HG02885 (cell line): ENCODE measurements at regions not wholly inside any gene's neighbourhood (a gene's known extent, or its start where the extent isn't known, plus 50 kb on each side); places are given as distances from the start of the nearest gene placed in this dataset.

ENCODE experiments used
- ATAC-seq: cut with Tn5 transposase; IDR thresholded peaks from one replicate; pipeline ENCODE4 v1.9.1; 2021; ENCODE audit warnings: mild to moderate bottlenecking; ENCODE audit not compliant: unreplicated experiment, poor library complexity

DNA sequence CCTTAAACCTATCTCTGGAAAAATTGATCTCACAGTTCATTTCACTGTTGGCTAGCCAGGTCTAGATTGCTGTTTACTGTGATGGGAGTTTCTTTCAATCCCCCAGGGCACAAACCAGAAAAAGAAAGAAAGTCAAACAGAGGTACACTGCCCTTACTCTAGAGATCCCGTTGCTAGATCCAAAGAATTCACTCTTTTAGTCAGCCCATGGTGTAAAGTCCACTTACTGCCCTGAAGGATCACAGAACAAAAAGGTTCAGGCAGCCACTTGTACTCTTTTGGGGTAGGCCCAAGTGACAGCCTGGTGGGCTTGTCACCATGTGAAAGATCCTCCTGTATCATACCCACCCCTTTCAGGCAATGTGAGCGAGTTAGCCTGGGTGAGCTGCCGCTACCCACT, 162.6 kb upstream of the CCDC179 start:
- ATAC-seq, result no peak

DNA sequence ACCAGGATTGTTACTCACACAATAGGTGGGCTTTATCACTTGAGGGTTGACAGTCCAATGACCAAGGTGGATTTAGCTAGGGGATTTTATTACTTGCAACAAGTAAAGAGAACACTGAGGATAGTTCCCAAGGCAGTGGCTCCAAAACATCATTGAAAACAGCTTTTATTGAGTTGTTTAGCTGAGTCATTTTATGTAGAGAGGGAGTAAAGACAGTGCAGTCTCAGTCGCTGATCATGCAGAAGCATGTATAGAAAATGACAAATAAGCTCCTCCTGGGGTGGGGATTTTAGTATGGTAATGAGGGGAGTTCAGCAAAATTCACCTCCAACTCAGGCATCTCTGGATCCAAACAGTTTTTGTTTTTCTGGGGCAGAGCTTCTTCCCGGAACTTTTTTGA, 163.0 kb upstream of the CCDC179 start:
- ATAC-seq, result no peak

- ATAC-seq, result no peak
Observed at GRCh38 chr11:23041001-23041503, 180.8 kb upstream of the CCDC179 start.

GRCh38 chr11:23058656-23059055, 198.4 kb upstream of the CCDC179 start:
- ATAC-seq, result no peak

GRCh38 chr11:23063276-23063675, 203.0 kb upstream of the CCDC179 start:
- ATAC-seq, result no peak

GRCh38 chr11:23078289-23078971, 218.2 kb upstream of the CCDC179 start:
- ATAC-seq, result peak; percentile 67

DNA sequence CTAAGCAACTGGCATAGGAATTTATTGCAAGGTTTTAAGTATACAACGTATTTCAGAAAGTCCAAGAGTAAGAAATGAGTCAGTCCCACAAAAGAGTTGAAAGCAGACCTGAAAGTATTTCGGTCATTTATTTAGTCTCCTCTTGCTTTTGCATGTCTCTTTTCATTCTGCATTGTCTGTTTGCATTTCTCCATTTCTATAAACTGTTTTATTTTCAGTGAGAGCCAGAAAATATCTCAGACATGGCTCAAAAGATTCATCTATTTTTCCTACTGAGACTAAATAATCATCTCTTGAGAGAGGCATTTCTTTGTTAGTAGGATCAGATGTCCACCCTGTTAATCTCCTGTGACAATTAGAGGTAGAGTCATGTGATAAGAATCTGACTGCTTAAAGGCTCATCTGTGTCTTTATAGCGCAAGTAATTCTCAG, 219.1 kb upstream of the CCDC179 start:
- peak; percentile 77 for ATAC-seq

- ATAC-seq, result no peak
Observed at GRCh38 chr11:23087407-23087806, 227.1 kb upstream of the CCDC179 start.

- no peak for ATAC-seq
Observed at GRCh38 chr11:23090659-23091058, 230.4 kb upstream of the CCDC179 start.

GRCh38 chr11:23095650-23096189, 235.4 kb upstream of the CCDC179 start:
- ATAC-seq, result no peak

- no peak for ATAC-seq
Observed at GRCh38 chr11:23097891-23098290, 237.6 kb upstream of the CCDC179 start.

- no peak for ATAC-seq
Observed at GRCh38 chr11:23099256-23099655, 239.0 kb upstream of the CCDC179 start.

- ATAC-seq, result no peak
Observed at GRCh38 chr11:23100726-23101125, 240.5 kb upstream of the CCDC179 start.

GRCh38 chr11:23103416-23103815, 243.1 kb upstream of the CCDC179 start:
- ATAC-seq, result no peak

GRCh38 chr11:23111527-23111926, 251.3 kb upstream of the CCDC179 start:
- ATAC-seq, result no peak

- ATAC-seq, result no peak
Observed at GRCh38 chr11:23112390-23112789, 252.1 kb upstream of the CCDC179 start.

- peak; percentile 70 for ATAC-seq
Observed at GRCh38 chr11:23112987-23113886, 253.0 kb upstream of the CCDC179 start.

GRCh38 chr11:23113887-23114216, 253.6 kb upstream of the CCDC179 start:
- ATAC-seq, result no peak

DNA sequence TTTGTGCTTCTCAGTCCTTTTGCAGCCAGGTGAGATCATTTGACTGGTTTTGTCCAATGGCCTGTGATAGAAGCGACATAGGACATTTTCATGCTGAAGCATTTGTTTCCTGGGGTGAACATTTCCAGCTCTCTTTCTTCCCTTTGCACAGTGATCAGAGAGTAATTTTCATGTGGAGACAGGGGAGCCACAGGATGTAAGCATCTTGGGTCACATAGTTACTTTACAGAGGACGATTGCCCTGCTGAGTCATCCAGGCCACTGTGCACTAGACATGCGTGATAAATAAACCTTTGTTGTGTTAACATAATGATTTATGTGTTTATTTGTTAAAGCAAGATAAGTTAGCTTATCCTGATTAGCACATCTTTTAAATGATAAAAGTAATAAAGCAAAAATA, 263.5 kb upstream of the CCDC179 start:
- ATAC-seq, result no peak

DNA sequence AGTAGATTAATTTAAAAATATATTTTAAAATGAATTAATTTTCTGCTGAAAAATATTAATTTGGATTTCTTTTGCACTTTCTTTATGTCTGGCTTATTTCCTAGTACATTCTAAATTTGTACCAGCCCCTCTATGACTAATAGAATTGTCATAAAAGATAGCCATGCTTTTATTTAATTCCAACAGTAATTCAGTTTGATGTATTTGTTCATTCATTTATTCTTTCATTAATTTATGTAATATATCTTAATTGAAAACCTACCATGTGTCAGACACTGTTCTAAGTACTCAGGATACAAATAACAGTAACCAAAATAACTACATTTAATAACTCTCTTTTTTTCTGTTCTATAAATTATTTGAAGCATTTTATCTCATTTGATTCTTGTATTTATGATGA, 264.0 kb upstream of the CCDC179 start:
- no peak for ATAC-seq

- no peak for ATAC-seq
Observed at GRCh38 chr11:23124996-23125395, 264.7 kb upstream of the CCDC179 start.
